H9 (cell line): ENCODE measurements at regions not wholly inside any gene's neighbourhood (a gene's known extent, or its start where the extent isn't known, plus 50 kb on each side); places are given as distances from the start of the nearest gene placed in this dataset.

Experiments
- DNase-seq: peaks from one replicate; pipeline ENCODE4 v3.0.0-alpha.2; 2017
- H2AFZ ChIP-seq: one replicate; pipeline ENCODE4 v1.6.1; 2013; ENCODE audit warnings: mild to moderate bottlenecking, low read length, control low read depth, moderate library complexity
- H2AK5ac ChIP-seq: 2 replicates; pipeline ENCODE4 v1.6.1; 2013; ENCODE audit warnings: low read length, control low read depth, mixed read lengths; ENCODE audit not compliant: insufficient read length
- H2BK120ac ChIP-seq: one replicate; pipeline ENCODE4 v1.6.1; 2013; ENCODE audit warnings: low read depth, mild to moderate bottlenecking, low read length, control low read depth, inconsistent platforms; ENCODE audit not compliant: poor library complexity, severe bottlenecking
- H2BK12ac ChIP-seq: 2 replicates; pipeline ENCODE4 v1.6.1; 2013; ENCODE audit warnings: low read length, control low read depth, mixed read lengths, low read depth; ENCODE audit not compliant: insufficient read length
- H2BK15ac ChIP-seq: 2 replicates; pipeline ENCODE4 v1.6.1; 2013; ENCODE audit warnings: low read depth, low read length, control low read depth
- H2BK20ac ChIP-seq: one replicate; pipeline ENCODE4 v1.6.1; 2013; ENCODE audit warnings: low read depth, mild to moderate bottlenecking, low read length, control low read depth, inconsistent platforms; ENCODE audit not compliant: poor library complexity, severe bottlenecking
- H2BK5ac ChIP-seq: 2 replicates; pipeline ENCODE4 v1.6.1; 2013; ENCODE audit warnings: low read length, control low read depth, mixed read lengths; ENCODE audit not compliant: insufficient read length
- H3K14ac ChIP-seq: 2 replicates; pipeline ENCODE4 v1.6.1; 2013; ENCODE audit warnings: low read length, control low read depth; ENCODE audit not compliant: insufficient read depth
- H3K18ac ChIP-seq: 2 replicates; pipeline ENCODE4 v1.6.1; 2013; ENCODE audit warnings: low read depth, mild to moderate bottlenecking, mixed read lengths, low read length, control low read depth; ENCODE audit not compliant: insufficient read length
- H3K23ac ChIP-seq: 2 replicates; pipeline ENCODE4 v1.6.1; 2013; ENCODE audit warnings: low read length, control low read depth, mixed read lengths, low read depth; ENCODE audit not compliant: insufficient read length
- H3K23me2 ChIP-seq: 2 replicates; pipeline ENCODE4 v1.6.1; 2013; ENCODE audit warnings: low read depth, mild to moderate bottlenecking, mixed read lengths, low read length, control low read depth; ENCODE audit not compliant: insufficient read length, poor library complexity, severe bottlenecking
- H3K27ac ChIP-seq: 2 replicates; pipeline ENCODE4 v1.5.1; 2013; ENCODE audit warnings: low read length, control low read depth, mixed read lengths, low read depth; ENCODE audit not compliant: insufficient read length
- H3K27me3 ChIP-seq: 2 replicates; pipeline ENCODE4 v1.6.1; 2013; ENCODE audit warnings: low read length, control low read depth, inconsistent platforms; ENCODE audit not compliant: insufficient read depth
- H3K4ac ChIP-seq: 2 replicates; pipeline ENCODE4 v1.6.1; 2013; ENCODE audit warnings: low read depth, mild to moderate bottlenecking, control low read depth, inconsistent platforms, low read length, moderate library complexity
- H3K4me1 ChIP-seq: 2 replicates; pipeline ENCODE4 v1.6.1; 2013; ENCODE audit warnings: low read length, control low read depth, inconsistent platforms; ENCODE audit not compliant: insufficient read depth
- H3K4me2 ChIP-seq: 2 replicates; pipeline ENCODE4 v1.6.1; 2013; ENCODE audit warnings: low read length, control low read depth, mixed read lengths; ENCODE audit not compliant: insufficient read length, insufficient read depth
- H3K56ac ChIP-seq: 2 replicates; pipeline ENCODE4 v1.6.1; 2013; ENCODE audit warnings: low read depth, mild to moderate bottlenecking, mixed read lengths, low read length, control low read depth; ENCODE audit not compliant: insufficient read length
- H3K79me1 ChIP-seq: 2 replicates; pipeline ENCODE4 v1.6.1; 2013; ENCODE audit warnings: low read depth, mild to moderate bottlenecking, moderate library complexity, low read length, control low read depth, inconsistent platforms; ENCODE audit not compliant: insufficient read depth, poor library complexity, severe bottlenecking
- H3K79me2 ChIP-seq: 2 replicates; pipeline ENCODE4 v1.6.1; 2013; ENCODE audit warnings: low read length, control low read depth, inconsistent platforms; ENCODE audit not compliant: insufficient read depth
- H3K9ac ChIP-seq: 2 replicates; pipeline ENCODE4 v1.6.1; 2013; ENCODE audit warnings: low read length, control low read depth, mixed read lengths; ENCODE audit not compliant: insufficient read length; ENCODE audit errors: extremely low read depth
- H3K9me3 ChIP-seq: one replicate; pipeline ENCODE4 v1.6.1; 2013; ENCODE audit warnings: low read depth, low read length, inconsistent platforms; ENCODE audit not compliant: control insufficient read depth
- H3T11ph ChIP-seq: one replicate; pipeline ENCODE4 v1.6.1; 2013; ENCODE audit warnings: mild to moderate bottlenecking, low read length, control low read depth, inconsistent platforms
- H4K20me1 ChIP-seq: one replicate; pipeline ENCODE4 v1.6.1; 2013; ENCODE audit not compliant: control insufficient read depth, insufficient read length, insufficient read depth
- H4K5ac ChIP-seq: 2 replicates; pipeline ENCODE4 v1.6.1; 2013; ENCODE audit warnings: low read depth, mild to moderate bottlenecking, mixed read lengths, low read length, control low read depth; ENCODE audit not compliant: insufficient read length
- H4K8ac ChIP-seq: replicated peaks from 2 replicates; pipeline ENCODE4 v1.6.1; 2013; ENCODE audit warnings: low read length, control low read depth, mixed read lengths, low read depth; ENCODE audit not compliant: insufficient read length
- H4K91ac ChIP-seq: 2 replicates; pipeline ENCODE4 v1.6.1; 2013; ENCODE audit warnings: low read depth, mild to moderate bottlenecking, moderate library complexity, mixed read lengths, low read length, control low read depth; ENCODE audit not compliant: insufficient read length
- H3K27ac Mint-ChIP-seq, 3 experiments: 2 replicates in 2 of 3; 3 replicates in 1 of 3; pipeline ENCODE4 v1.8.0; 2020 to 2021; ENCODE audit warnings: mixed read lengths in 3 of 3, mild to moderate bottlenecking in 1 of 3, moderate library complexity in 1 of 3
- H3K27me3 Mint-ChIP-seq: 2 replicates; pipeline ENCODE4 v1.8.0; 2021; ENCODE audit warnings: low read depth, mild to moderate bottlenecking, moderate library complexity, mixed read lengths
- H3K36me3 Mint-ChIP-seq, 3 experiments: 2 replicates in 2 of 3; 3 replicates in 1 of 3; pipeline ENCODE4 v1.8.0; 2020 to 2021; ENCODE audit warnings: low read depth in 3 of 3, mixed read lengths in 3 of 3; ENCODE audit not compliant: insufficient read depth in 1 of 3
- H3K4me1 Mint-ChIP-seq, 2 experiments: 2 replicates each; pipeline ENCODE4 v1.8.0; 2020; ENCODE audit warnings: mixed read lengths in 2 of 2
- H3K4me3 Mint-ChIP-seq, 2 experiments: 2 replicates in 1 of 2; 3 replicates in 1 of 2; pipeline ENCODE4 v1.8.0; 2020 to 2021; ENCODE audit warnings: mild to moderate bottlenecking in 2 of 2, mixed read lengths in 2 of 2, moderate library complexity in 1 of 2
- H3K9me3 Mint-ChIP-seq, 2 experiments: 2 replicates in 1 of 2; 3 replicates in 1 of 2; pipeline ENCODE4 v1.8.0; 2020; ENCODE audit warnings: mild to moderate bottlenecking in 2 of 2, mixed read lengths in 2 of 2, moderate library complexity in 1 of 2
- WGBS: extraction: QIAGEN DNeasy Blood & Tissue Kit; methylation state at CpG from one replicate; pipeline ENCODE4 v1.1.7; 2013; ENCODE audit warnings: missing lambda C conversion rate, low lambda C conversion rate, mixed read lengths; ENCODE audit not compliant: insufficient read length; ENCODE audit errors: extremely low coverage; 5-methylcytosine and 5-hydroxymethylcytosine counted together
- TF ChIP-seq, protein P1 (sequence below): fragments of 200-600 bp; sonication (generic); conservative IDR thresholded peaks from 3 replicates; pipeline ENCODE4 v1.8.0; 2021; ENCODE audit warnings: antibody characterized with exemption, mild to moderate bottlenecking

DNA sequence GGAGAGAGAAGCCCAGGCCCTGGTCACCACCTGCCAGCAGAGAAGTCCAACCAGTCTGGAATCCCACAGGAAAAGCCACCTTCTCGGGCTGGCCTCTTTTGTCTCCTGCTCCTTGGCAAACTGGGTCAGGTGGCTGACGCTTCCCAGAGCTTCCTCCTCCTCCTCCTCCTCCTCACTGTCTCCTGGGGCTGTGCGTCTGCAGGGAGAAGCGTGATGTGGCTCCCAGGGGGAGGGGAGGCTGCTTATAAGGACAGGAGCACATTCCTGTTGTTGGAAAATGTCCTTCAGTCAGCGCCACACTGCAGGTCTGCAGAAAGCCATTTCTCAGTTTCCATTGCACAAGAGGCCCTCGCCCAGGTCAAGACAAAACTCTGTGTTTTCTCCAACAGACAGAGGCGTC is 1316.5 kb downstream of the BRD1 start:
- TF ChIP-seq, protein P1, sequence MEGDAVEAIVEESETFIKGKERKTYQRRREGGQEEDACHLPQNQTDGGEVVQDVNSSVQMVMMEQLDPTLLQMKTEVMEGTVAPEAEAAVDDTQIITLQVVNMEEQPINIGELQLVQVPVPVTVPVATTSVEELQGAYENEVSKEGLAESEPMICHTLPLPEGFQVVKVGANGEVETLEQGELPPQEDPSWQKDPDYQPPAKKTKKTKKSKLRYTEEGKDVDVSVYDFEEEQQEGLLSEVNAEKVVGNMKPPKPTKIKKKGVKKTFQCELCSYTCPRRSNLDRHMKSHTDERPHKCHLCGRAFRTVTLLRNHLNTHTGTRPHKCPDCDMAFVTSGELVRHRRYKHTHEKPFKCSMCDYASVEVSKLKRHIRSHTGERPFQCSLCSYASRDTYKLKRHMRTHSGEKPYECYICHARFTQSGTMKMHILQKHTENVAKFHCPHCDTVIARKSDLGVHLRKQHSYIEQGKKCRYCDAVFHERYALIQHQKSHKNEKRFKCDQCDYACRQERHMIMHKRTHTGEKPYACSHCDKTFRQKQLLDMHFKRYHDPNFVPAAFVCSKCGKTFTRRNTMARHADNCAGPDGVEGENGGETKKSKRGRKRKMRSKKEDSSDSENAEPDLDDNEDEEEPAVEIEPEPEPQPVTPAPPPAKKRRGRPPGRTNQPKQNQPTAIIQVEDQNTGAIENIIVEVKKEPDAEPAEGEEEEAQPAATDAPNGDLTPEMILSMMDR, result no peak
- Mint-ChIP-seq H3K27me3 (no peaks in the 10 kb centered on the region), H3K4me3 (no peak overlapping the region), H3K4me1 (peaks cover 24 to 25% of the 10 kb centered on the region in 2 experiments), H3K9me3 (no peaks in the 10 kb centered on the region), H3K36me3 (peaks cover 0 to 2% (median 0%) of the 10 kb centered on the region in 3 experiments; a peak in 1 of 7 replicates), H3K27ac (peak overlapping the region in 2 of 3 experiments; percentile 28 to 67; a peak in 2 of 7 replicates)
- Histone ChIP-seq H4K91ac (no peak overlapping the region), H2BK12ac (no peak overlapping the region), H4K5ac (no peak overlapping the region), H2BK120ac (no peak overlapping the region), H3K4me1 (peaks cover 6% of the 10 kb centered on the region; the same call in 1 of the 2 replicates), H3K4me2 (no peak overlapping the region), H3K14ac (no peak overlapping the region), H2AK5ac (no peak overlapping the region), H3K27me3 (no peaks in the 10 kb centered on the region), H4K20me1 (no peaks in the 10 kb centered on the region), H3K23ac (no peak overlapping the region), H3K27ac (no peak overlapping the region), H3K18ac (no peak overlapping the region), H3K4ac (no peak overlapping the region), H3K9me3 (no peaks in the 10 kb centered on the region), H3K9ac (no peak overlapping the region), H3K79me1 (peaks cover 3% of the 10 kb centered on the region), H2BK15ac (no peak overlapping the region), H2BK5ac (no peak overlapping the region), H3T11ph (no peak overlapping the region), H2BK20ac (no peak overlapping the region), H4K8ac (no peak overlapping the region), H2AFZ (no peak overlapping the region), H3K23me2 (no peaks in the 10 kb centered on the region), H3K79me2 (no peaks in the 10 kb centered on the region; the same call in 1 of the 2 replicates), H3K56ac (no peak overlapping the region)
- WGBS, result no CpG with 5 or more reads among the region's 7 CpGs
- DNase-seq, result no peak
